Activated CD4-positive, alpha-beta T cell treated with anti-CD3 and anti-CD28 coated beads, Interleukin-2, amount 50 U/mL, for 1 hour (primary cell): ENCODE measurements at regions not wholly inside any gene's neighbourhood (a gene's known extent, or its start where the extent isn't known, plus 50 kb on each side); places are given as distances from the start of the nearest gene placed in this dataset.

ENCODE experiments used
- DNase-seq: peaks from one replicate; pipeline ENCODE4 v3.0.0-alpha.2; 2020

- no peak for DNase-seq
Observed at GRCh38 chr2:2674831-2675230, 343.8 kb upstream of the MYT1L start.

- no peak for DNase-seq
Observed at GRCh38 chr2:2673406-2673805, 342.3 kb upstream of the MYT1L start.

GRCh38 chr2:2672249-2672648, 341.2 kb upstream of the MYT1L start:
- DNase-seq: no peak

- no peak for DNase-seq
Observed at GRCh38 chr2:2671826-2672225, 340.8 kb upstream of the MYT1L start.

GRCh38 chr2:2669316-2669715, 338.2 kb upstream of the MYT1L start:
- DNase-seq: no peak

GRCh38 chr2:2668681-2669265, 337.7 kb upstream of the MYT1L start:
- DNase-seq: no peak

GRCh38 chr2:2667690-2668089, 336.6 kb upstream of the MYT1L start:
- no peak for DNase-seq

- DNase-seq: no peak
Observed at GRCh38 chr2:2665834-2666133, 334.7 kb upstream of the MYT1L start.

GRCh38 chr2:2664989-2665833, 334.1 kb upstream of the MYT1L start:
- no peak for DNase-seq

- DNase-seq: no peak
Observed at GRCh38 chr2:2663401-2664036, 332.4 kb upstream of the MYT1L start.

- no peak for DNase-seq
Observed at GRCh38 chr2:2662847-2663356, 331.8 kb upstream of the MYT1L start.

GRCh38 chr2:2662037-2662846, 331.2 kb upstream of the MYT1L start:
- no peak for DNase-seq

GRCh38 chr2:2660789-2661355, 329.8 kb upstream of the MYT1L start:
- DNase-seq: no peak

GRCh38 chr2:2657121-2657962, 326.3 kb upstream of the MYT1L start:
- DNase-seq: no peak

- no peak for DNase-seq
Observed at GRCh38 chr2:2656115-2657011, 325.3 kb upstream of the MYT1L start.

GRCh38 chr2:2655453-2656114, 324.5 kb upstream of the MYT1L start:
- DNase-seq: no peak

- no peak for DNase-seq
Observed at GRCh38 chr2:2653231-2653630, 322.2 kb upstream of the MYT1L start.

GRCh38 chr2:2650608-2651375, 319.7 kb upstream of the MYT1L start:
- no peak for DNase-seq
